Testis (tissue), 2 donors: ENCODE measurements at regions not wholly inside any gene's neighbourhood (a gene's known extent, or its start where the extent isn't known, plus 50 kb on each side); places are given as distances from the start of the nearest gene placed in this dataset.

Experiments used
- DNase-seq: peaks from one replicate; pipeline ENCODE4 v3.0.0-alpha.2; 2019
- H3K27ac ChIP-seq, 2 donors: fragments of 200-600 bp; sonication (generic); one replicate each; pipeline ENCODE4 v1.5.1; 2019
- H3K27me3 ChIP-seq: fragments of 200-600 bp; sonication (generic); one replicate; pipeline ENCODE4 v1.5.1; 2019
- H3K36me3 ChIP-seq: fragments of 200-600 bp; sonication (generic); one replicate; pipeline ENCODE4 v1.5.1; 2017; ENCODE audit warnings: low read depth; ENCODE audit errors: missing control alignments
- H3K4me1 ChIP-seq: fragments of 200-600 bp; sonication (generic); one replicate; pipeline ENCODE4 v1.5.1; 2019
- H3K4me3 ChIP-seq, 2 donors: fragments of 200-600 bp; sonication (generic); one replicate each; pipeline ENCODE4 v1.5.1; 2017 to 2019
- H3K9me3 ChIP-seq: fragments of 200-600 bp; sonication (generic); one replicate; pipeline ENCODE4 v1.5.1; 2017
- CTCF ChIP-seq, 3 experiments: fragments of 450-650 bp in 2 of 3; fragments of 200-600 bp in 1 of 3; sonication (generic) in 1 of 3; IDR thresholded peaks; one replicate each; pipeline ENCODE4 v1.5.1; 2016 to 2019; ENCODE audit warnings: antibody characterized with exemption in 3 of 3, mild to moderate bottlenecking in 2 of 3, moderate library complexity in 1 of 3
- POLR2A ChIP-seq: fragments of 450-650 bp; IDR thresholded peaks from one replicate; pipeline ENCODE4 v1.6.1; 2017; ENCODE audit warnings: antibody characterized with exemption, mild to moderate bottlenecking, moderate library complexity
- WGBS, 2 donors: methylation state at CpG; one replicate each; pipeline ENCODE4 v1.1.5; 2018; 5-methylcytosine and 5-hydroxymethylcytosine counted together
- intact Hi-C: fragments of 100-400 bp; cut with DNase I; formaldehyde crosslinking; loops from one replicate; pipeline ENCODE4 v1.15.1; 2023; ENCODE audit warnings: low total_unique reads

- H3K27ac ChIP-seq = no peak overlapping the region
- no peak for DNase-seq
Observed at GRCh38 chr12:116411977-116412376, 134.5 kb upstream of the MED13L start.

GRCh38 chr12:116414891-116415290 lies 137.4 kb upstream of the MED13L start:
- WGBS, 2 donors = 63% methylated on average over 12 of the region's 12 CpGs
- no peaks in the 10 kb centered on the region for H3K27me3 ChIP-seq
- no peaks in the 10 kb centered on the region for H3K9me3 ChIP-seq
- DNase-seq = no peak
- intact Hi-C loops = no loop called here
- H3K36me3 ChIP-seq = no peaks in the 10 kb centered on the region
- no peak overlapping the region for H3K4me3 ChIP-seq
- TF ChIP-seq POLR2A (no peak), CTCF (IDR thresholded peaks at IDR 0.05) (no peak)
- no peak overlapping the region for H3K27ac ChIP-seq
- no peaks in the 10 kb centered on the region for H3K4me1 ChIP-seq

More at GRCh38 chr12:116411977-116412376, 134.5 kb upstream of the MED13L start:
- TF ChIP-seq CTCF (IDR thresholded peaks at IDR 0.05) (no peak), POLR2A (no peak)
- H3K9me3 ChIP-seq = no peaks in the 10 kb centered on the region
- intact Hi-C loops = no loop called here
- no peaks in the 10 kb centered on the region for H3K4me1 ChIP-seq
- 87 to 92% methylated on average over 3 of the region's 3 CpGs for WGBS, 2 donors
- no peaks in the 10 kb centered on the region for H3K27me3 ChIP-seq
- H3K36me3 ChIP-seq = no peaks in the 10 kb centered on the region
- no peak overlapping the region for H3K4me3 ChIP-seq

- H3K27me3 ChIP-seq = no peaks in the 10 kb centered on the region
- H3K4me3 ChIP-seq = no peak overlapping the region
- TF ChIP-seq POLR2A (no peak), CTCF (IDR thresholded peaks at IDR 0.05) (no peak)
- no peaks in the 10 kb centered on the region for H3K9me3 ChIP-seq
- H3K4me1 ChIP-seq = no peaks in the 10 kb centered on the region
- DNase-seq = no peak
- no peaks in the 10 kb centered on the region for H3K36me3 ChIP-seq
- intact Hi-C loops = no loop called here
- 73 to 76% methylated on average over 21 of the region's 21 CpGs for WGBS, 2 donors
- no peak overlapping the region for H3K27ac ChIP-seq
Observed at GRCh38 chr12:116415408-116416108, 138.1 kb upstream of the MED13L start.

GRCh38 chr12:116416166-116416565 lies 138.7 kb upstream of the MED13L start:
- no peaks in the 10 kb centered on the region for H3K36me3 ChIP-seq
- no peaks in the 10 kb centered on the region for H3K9me3 ChIP-seq
- intact Hi-C loops = no loop called here
- H3K4me1 ChIP-seq = no peaks in the 10 kb centered on the region
- TF ChIP-seq POLR2A = no peak
- no peak for TF ChIP-seq CTCF (IDR thresholded peaks at IDR 0.05)
- 39 to 49% methylated on average over 3 of the region's 3 CpGs for WGBS, 2 donors
- no peak for DNase-seq
- H3K27ac ChIP-seq = no peak overlapping the region
- no peak overlapping the region for H3K4me3 ChIP-seq
- H3K27me3 ChIP-seq = no peaks in the 10 kb centered on the region

- DNase-seq = no peak
- Histone ChIP-seq H3K4me3 (no peak overlapping the region), H3K27ac (no peak overlapping the region), H3K27me3 (no peaks in the 10 kb centered on the region), H3K36me3 (no peaks in the 10 kb centered on the region), H3K9me3 (no peaks in the 10 kb centered on the region), H3K4me1 (no peaks in the 10 kb centered on the region)
- intact Hi-C loops = no loop called here
- WGBS, 2 donors = 91 to 94% methylated on average over 9 of the region's 9 CpGs
- TF ChIP-seq CTCF (IDR thresholded peaks at IDR 0.05) (no peak), POLR2A (no peak)
Observed at GRCh38 chr12:116418551-116418950, 140.6 kb upstream of the MAP1LC3B2 start.
